ENCODE measurements at regions not wholly inside any gene's neighbourhood (a gene's known extent, or its start where the extent isn't known, plus 50 kb on each side); places are given as distances from the start of the nearest gene placed in this dataset.

DNA sequence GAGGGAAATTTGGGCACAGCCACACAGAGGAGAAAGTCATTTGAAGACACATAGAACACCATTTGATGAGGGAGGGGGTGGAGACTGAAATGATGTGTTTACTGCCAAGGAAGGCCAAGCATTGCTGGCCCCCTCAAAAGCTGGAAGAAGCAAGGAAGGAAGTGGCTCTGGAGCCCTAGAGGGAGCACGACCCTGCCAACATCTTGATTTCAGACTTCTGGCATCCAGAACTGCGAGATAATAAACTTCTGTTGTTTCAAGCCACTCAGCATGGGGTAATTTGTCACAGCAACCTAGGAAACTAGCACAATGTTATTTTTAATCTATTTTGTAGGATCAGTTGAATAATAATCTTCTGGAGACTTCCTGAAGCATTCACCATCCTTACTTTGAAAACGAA is 314.8 kb upstream of the GOT2 start (continued):
- TF ChIP-seq, protein P1, sequence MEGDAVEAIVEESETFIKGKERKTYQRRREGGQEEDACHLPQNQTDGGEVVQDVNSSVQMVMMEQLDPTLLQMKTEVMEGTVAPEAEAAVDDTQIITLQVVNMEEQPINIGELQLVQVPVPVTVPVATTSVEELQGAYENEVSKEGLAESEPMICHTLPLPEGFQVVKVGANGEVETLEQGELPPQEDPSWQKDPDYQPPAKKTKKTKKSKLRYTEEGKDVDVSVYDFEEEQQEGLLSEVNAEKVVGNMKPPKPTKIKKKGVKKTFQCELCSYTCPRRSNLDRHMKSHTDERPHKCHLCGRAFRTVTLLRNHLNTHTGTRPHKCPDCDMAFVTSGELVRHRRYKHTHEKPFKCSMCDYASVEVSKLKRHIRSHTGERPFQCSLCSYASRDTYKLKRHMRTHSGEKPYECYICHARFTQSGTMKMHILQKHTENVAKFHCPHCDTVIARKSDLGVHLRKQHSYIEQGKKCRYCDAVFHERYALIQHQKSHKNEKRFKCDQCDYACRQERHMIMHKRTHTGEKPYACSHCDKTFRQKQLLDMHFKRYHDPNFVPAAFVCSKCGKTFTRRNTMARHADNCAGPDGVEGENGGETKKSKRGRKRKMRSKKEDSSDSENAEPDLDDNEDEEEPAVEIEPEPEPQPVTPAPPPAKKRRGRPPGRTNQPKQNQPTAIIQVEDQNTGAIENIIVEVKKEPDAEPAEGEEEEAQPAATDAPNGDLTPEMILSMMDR (IDR thresholded peaks at IDR 0.05; ENCODE audit: low read depth, low read length, missing input control) = no peak

DNA sequence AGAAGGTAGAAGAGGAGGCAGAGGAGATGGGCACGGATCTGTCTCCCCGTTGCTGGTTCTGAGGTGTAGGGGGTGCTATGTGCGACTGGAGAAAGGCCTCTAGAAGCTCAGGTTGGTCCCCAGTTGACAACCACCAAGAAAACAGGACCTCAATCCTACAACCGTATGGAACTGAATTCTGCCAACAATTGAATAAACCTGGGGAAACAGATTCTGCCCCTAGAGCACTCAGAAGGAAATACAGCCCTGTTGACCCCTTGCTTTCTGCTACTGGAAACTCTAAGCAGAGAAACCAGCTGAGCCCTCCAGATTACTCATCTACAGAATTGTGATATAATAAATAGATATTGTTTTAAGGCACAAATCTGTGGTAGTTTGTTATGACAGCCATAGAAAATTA is 313.0 kb upstream of the GOT2 start:
- Histone ChIP-seq H3K27me3 (ENCODE audit: control insufficient read depth in 4 of 4, insufficient read depth in 4 of 4, low read length in 3 of 4) (no peaks in the 10 kb centered on the region), H3K4me1 (ENCODE audit: control insufficient read depth in 4 of 4, insufficient read depth in 4 of 4, low read length in 3 of 4) (no peaks in the 10 kb centered on the region), H3K9me3 (ENCODE audit: control insufficient read depth in 4 of 4, low read length in 3 of 4) (no peaks in the 10 kb centered on the region), H3K27ac (ENCODE audit: low read depth in 1 of 2, low read length in 2 of 2) (no peak overlapping the region), H3K4me3 (ENCODE audit: low read depth in 1 of 3, low read length in 3 of 3) (no peak overlapping the region), H3K36me3 (ENCODE audit: control insufficient read depth in 4 of 4, insufficient read depth in 3 of 4, low read depth in 1 of 4, low read length in 3 of 4) (no peaks in the 10 kb centered on the region), H3K9ac (ENCODE audit: low read depth in 1 of 2, low read length in 2 of 2) (no peak overlapping the region)
- WGBS = 69% methylated on average over 4 of the region's 4 CpGs
- DNase-seq (ENCODE audit: low spot score) = no peak
- TF ChIP-seq TAF1 (conservative IDR thresholded peaks at IDR 0.05) (no peak), NR2F2 (IDR thresholded peaks at IDR 0.05) (no peak), EGR1 (IDR thresholded peaks at IDR 0.05; ENCODE audit: low read depth in 2 of 2) (no peak), JUND (IDR thresholded peaks at IDR 0.05) (no peak), SP1 (IDR thresholded peaks at IDR 0.05) (no peak), GABPA (IDR thresholded peaks at IDR 0.05 in 1 of 2, conservative IDR thresholded peaks at IDR 0.05 in 1 of 2) (no peak)
- TF ChIP-seq, protein P2, sequence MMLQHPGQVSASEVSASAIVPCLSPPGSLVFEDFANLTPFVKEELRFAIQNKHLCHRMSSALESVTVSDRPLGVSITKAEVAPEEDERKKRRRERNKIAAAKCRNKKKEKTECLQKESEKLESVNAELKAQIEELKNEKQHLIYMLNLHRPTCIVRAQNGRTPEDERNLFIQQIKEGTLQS (IDR thresholded peaks at IDR 0.05) = no peak
- TF ChIP-seq, protein P3, sequence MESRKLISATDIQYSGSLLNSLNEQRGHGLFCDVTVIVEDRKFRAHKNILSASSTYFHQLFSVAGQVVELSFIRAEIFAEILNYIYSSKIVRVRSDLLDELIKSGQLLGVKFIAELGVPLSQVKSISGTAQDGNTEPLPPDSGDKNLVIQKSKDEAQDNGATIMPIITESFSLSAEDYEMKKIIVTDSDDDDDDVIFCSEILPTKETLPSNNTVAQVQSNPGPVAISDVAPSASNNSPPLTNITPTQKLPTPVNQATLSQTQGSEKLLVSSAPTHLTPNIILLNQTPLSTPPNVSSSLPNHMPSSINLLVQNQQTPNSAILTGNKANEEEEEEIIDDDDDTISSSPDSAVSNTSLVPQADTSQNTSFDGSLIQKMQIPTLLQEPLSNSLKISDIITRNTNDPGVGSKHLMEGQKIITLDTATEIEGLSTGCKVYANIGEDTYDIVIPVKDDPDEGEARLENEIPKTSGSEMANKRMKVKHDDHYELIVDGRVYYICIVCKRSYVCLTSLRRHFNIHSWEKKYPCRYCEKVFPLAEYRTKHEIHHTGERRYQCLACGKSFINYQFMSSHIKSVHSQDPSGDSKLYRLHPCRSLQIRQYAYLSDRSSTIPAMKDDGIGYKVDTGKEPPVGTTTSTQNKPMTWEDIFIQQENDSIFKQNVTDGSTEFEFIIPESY (IDR thresholded peaks at IDR 0.05) = no peak
- TF ChIP-seq, protein P4, sequence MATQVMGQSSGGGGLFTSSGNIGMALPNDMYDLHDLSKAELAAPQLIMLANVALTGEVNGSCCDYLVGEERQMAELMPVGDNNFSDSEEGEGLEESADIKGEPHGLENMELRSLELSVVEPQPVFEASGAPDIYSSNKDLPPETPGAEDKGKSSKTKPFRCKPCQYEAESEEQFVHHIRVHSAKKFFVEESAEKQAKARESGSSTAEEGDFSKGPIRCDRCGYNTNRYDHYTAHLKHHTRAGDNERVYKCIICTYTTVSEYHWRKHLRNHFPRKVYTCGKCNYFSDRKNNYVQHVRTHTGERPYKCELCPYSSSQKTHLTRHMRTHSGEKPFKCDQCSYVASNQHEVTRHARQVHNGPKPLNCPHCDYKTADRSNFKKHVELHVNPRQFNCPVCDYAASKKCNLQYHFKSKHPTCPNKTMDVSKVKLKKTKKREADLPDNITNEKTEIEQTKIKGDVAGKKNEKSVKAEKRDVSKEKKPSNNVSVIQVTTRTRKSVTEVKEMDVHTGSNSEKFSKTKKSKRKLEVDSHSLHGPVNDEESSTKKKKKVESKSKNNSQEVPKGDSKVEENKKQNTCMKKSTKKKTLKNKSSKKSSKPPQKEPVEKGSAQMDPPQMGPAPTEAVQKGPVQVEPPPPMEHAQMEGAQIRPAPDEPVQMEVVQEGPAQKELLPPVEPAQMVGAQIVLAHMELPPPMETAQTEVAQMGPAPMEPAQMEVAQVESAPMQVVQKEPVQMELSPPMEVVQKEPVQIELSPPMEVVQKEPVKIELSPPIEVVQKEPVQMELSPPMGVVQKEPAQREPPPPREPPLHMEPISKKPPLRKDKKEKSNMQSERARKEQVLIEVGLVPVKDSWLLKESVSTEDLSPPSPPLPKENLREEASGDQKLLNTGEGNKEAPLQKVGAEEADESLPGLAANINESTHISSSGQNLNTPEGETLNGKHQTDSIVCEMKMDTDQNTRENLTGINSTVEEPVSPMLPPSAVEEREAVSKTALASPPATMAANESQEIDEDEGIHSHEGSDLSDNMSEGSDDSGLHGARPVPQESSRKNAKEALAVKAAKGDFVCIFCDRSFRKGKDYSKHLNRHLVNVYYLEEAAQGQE (IDR thresholded peaks at IDR 0.05) = no peak

DNA sequence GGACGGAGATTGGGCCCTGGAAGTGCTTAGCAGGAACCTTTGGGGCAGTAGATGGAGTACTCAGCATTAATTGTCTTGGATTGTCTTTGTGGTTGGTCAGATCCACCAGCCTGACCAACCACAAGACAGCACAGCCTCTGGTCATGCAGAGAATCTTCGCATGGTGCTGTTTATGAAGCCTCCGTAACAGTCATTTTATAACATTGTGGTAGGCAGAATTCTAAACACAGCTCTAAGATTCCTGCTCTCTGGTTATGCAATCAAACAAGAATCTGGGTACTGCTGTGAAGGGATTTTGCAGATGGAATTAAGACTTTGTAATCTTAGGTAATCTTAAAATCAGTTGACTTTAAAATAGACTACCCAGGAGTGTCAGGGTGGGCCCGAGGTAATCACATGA is 312.2 kb upstream of the GOT2 start:
- no peak overlapping the region for H3K9ac ChIP-seq (ENCODE audit: low read depth in 1 of 2, low read length in 2 of 2)
- WGBS = 86% methylated on average over 4 of the region's 4 CpGs

More for the DNA sequence above, 312.2 kb upstream of the GOT2 start:
- Histone ChIP-seq H3K4me3 (ENCODE audit: low read depth in 1 of 3, low read length in 3 of 3) (no peak overlapping the region), H3K27ac (ENCODE audit: low read depth in 1 of 2, low read length in 2 of 2) (no peak overlapping the region), H3K36me3 (ENCODE audit: control insufficient read depth in 4 of 4, insufficient read depth in 3 of 4, low read depth in 1 of 4, low read length in 3 of 4) (no peaks in the 10 kb centered on the region), H3K9me3 (ENCODE audit: control insufficient read depth in 4 of 4, low read length in 3 of 4) (no peaks in the 10 kb centered on the region), H3K4me1 (ENCODE audit: control insufficient read depth in 4 of 4, insufficient read depth in 4 of 4, low read length in 3 of 4) (no peaks in the 10 kb centered on the region), H3K27me3 (ENCODE audit: control insufficient read depth in 4 of 4, insufficient read depth in 4 of 4, low read length in 3 of 4) (no peaks in the 10 kb centered on the region)
- no peak for DNase-seq (ENCODE audit: low spot score)
- no peak for TF ChIP-seq NR2F2 (IDR thresholded peaks at IDR 0.05)

Data from liver (tissue), 8 donors.